ENCODE measurements at regions not wholly inside any gene's neighbourhood (a gene's known extent, or its start where the extent isn't known, plus 50 kb on each side); places are given as distances from the start of the nearest gene placed in this dataset.
"Not testable (repeated sequence)": the region's sequence is repeated elsewhere in the genome, so short reads cannot be mapped to it uniquely, and the experiment has no call there.

- no peak for DNase-seq
Measured at GRCh38 chr4:109378511-109378910, 55.1 kb upstream of the SEC24B start.

DNA sequence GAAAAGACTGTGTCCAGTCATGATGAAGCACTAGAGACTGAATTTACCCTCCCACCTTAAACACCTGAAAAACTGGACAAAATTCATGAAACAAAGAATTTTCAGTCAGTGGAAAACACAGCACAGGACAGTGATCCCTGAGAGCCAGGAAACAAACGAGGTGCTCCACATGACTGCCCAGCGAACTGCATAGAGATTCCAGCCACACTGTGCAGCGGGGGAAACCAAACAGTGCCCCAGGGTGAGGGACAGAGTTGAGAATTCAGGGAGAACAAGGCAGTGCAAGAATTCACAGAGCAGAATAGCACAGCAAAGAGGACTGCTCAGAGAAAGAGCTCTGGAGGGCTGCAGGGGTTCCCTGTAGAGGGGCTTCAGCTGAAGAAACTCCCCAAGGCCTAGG is 55.5 kb upstream of the SEC24B start:
- no peak for DNase-seq

- DNase-seq: no peak
Measured at GRCh38 chr4:109375778-109376414, 57.7 kb upstream of the SEC24B start.

- DNase-seq: no peak
Measured at GRCh38 chr4:109368661-109369060, 65.0 kb upstream of the SEC24B start.

DNA sequence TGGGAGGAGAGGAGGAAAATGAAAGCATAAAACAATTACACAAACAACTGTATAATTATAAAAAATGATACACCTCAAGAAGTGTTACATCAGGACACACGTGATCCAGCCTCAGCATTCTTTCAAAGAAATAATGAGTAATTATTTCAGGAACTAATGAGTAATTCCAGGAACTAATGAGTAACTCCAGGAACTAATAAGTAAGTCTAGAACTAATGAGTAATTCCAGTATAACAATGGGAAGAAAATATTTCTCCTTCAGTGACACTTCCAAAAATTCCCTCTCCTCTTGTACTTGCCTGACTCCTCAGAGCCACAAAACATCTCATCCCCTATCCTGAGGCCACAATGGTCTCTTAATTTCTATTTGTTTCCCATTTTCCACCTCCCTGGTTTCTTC is 63.5 kb upstream of the COL25A1 start:
- DNase-seq: peak; percentile 11

DNA sequence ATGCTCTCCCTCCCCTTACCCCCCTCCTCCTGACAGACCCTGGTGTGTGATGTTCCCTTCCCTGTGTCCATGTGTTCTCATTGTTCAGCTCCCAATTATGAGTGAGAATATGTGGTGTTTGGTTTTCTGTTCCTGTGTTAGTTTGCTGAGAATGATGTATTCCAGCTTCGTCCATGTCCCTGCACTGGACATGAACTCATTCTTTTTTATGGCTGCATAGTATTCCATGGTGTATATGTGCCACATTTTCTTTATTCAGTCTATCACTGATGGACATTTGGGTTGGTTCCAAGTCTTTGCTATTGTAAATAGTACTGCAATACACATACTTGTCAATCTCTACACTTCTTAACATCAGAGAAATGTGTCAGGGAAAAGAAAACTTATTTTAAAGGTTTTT is 62.8 kb upstream of the COL25A1 start:
- DNase-seq: not testable (repeated sequence)

DNA sequence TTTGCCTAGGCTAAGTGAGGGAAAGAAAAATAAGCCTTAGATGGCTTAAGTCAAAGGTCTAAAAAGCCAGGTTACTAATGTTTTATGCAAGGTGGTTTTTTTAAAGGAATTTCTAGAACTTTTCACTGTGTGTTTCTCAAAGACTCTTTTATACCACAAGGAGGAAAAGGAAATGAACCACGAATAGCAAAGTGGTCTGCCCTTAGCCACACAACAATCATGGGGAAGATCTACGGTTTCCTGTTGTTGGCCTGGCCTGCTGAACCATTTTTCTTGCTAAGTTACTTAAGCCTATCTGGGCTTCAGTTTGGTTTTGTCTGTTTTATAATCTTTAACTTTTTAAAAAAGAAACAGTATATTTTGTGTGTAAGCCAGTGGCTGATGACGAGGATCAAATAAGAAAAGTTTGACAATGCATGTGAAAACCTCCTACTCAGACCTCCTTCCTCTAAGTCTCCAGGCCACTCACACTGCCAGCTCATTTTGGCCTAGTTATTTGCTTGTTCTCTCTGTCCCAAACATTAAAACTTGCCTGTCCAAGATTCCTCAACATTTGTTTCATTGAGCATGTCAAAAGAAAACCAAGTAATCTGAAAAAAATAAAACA is 56.7 kb upstream of the COL25A1 start:
- peak; percentile 47 for DNase-seq

DNA sequence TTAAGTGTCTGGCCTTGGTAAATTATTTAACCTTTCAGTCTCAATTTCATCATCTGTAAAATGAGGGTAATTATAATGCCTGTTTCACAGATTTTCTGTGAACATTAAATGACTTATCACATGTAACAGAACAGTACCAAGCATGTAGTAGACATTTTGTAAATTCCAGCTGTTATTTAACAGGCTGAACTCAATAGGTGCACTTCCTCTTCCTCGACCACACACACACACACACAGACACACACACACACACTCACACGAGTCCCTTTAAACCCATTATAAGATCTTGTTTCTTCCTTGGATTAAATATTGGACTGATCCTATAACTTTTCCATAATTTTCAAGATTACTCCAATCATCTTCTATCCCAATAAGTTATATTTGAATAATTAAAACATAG is 53.4 kb upstream of the COL25A1 start:
- DNase-seq: no peak

DNA sequence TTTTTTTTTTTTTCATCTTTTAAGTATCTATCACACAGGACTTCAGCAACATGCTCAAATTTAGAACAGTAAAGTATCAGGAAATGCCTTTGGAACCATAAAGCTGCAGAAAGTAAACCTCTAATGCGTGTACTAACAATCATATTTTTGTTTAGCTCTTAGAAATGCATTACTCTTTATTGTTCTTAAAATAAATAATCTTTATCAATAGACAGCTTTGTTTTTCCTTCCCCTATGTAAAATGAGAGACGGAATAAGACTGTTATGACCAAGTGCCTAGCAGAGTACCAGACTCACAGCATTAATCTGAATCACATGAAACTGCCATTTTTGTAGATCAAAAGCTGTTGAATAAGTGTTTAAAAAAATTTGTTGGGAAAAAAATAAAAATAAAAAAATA is 50.5 kb upstream of the COL25A1 start:
- DNase-seq: no peak
